NCI-H1417 (cell line): ENCODE measurements at regions not wholly inside any gene's neighbourhood (a gene's known extent, or its start where the extent isn't known, plus 50 kb on each side); places are given as distances from the start of the nearest gene placed in this dataset.
"Not testable (repeated sequence)": the region's sequence is repeated elsewhere in the genome, so short reads cannot be mapped to it uniquely, and the experiment has no call there.

Source experiments
- DNase-seq, 3 experiments: peaks; one replicate each; lab custom pipeline; 2025; lab: John Stamatoyannopoulos, UW

GRCh38 chr7:23887660-23888059 lies 177.6 kb downstream of the STK31 start:
- no peak for DNase-seq

- DNase-seq, result no peak
These were observed 178.9 kb downstream of the STK31 start for GRCh38 chr7:23888958-23889357.

- no peak for DNase-seq
These were observed 179.5 kb downstream of the STK31 start for GRCh38 chr7:23889566-23889965.

- no peak for DNase-seq
These were observed 182.0 kb downstream of the STK31 start for GRCh38 chr7:23892019-23892418.

- peak in 1 of 3 experiments; percentile 25 for DNase-seq
These were observed 183.3 kb downstream of the STK31 start for GRCh38 chr7:23893176-23893941.

GRCh38 chr7:23893942-23894891 lies 184.2 kb downstream of the STK31 start:
- no peak for DNase-seq

- DNase-seq, result no peak
These were observed 185.0 kb downstream of the STK31 start for GRCh38 chr7:23894892-23895569.

GRCh38 chr7:23895666-23896096 lies 185.7 kb downstream of the STK31 start:
- DNase-seq, result no peak

GRCh38 chr7:23898619-23899018 lies 188.6 kb downstream of the STK31 start:
- DNase-seq, result peak in 2 of 3 experiments; percentile 9 to 32

GRCh38 chr7:23904901-23905300 lies 194.9 kb downstream of the STK31 start:
- DNase-seq, result not testable (repeated sequence)

GRCh38 chr7:23907012-23907411 lies 197.0 kb downstream of the STK31 start:
- no peak for DNase-seq

GRCh38 chr7:23909426-23909825 lies 199.4 kb downstream of the STK31 start:
- no peak for DNase-seq

GRCh38 chr7:23912065-23912464 lies 202.0 kb downstream of the STK31 start:
- DNase-seq, result no peak

- no peak for DNase-seq
These were observed 203.0 kb downstream of the STK31 start for GRCh38 chr7:23913016-23913415.

- DNase-seq, result no peak
These were observed 205.2 kb downstream of the STK31 start for GRCh38 chr7:23915236-23915635.

GRCh38 chr7:23918286-23918685 lies 208.3 kb downstream of the STK31 start:
- no peak for DNase-seq

GRCh38 chr7:23918856-23919255 lies 208.8 kb downstream of the STK31 start:
- no peak for DNase-seq

- peak in 1 of 3 experiments; percentile 57 for DNase-seq
These were observed 215.1 kb downstream of the STK31 start for GRCh38 chr7:23925088-23925487.

GRCh38 chr7:23927709-23928417 lies 217.8 kb downstream of the STK31 start:
- DNase-seq, result no peak

GRCh38 chr7:23928418-23928775 lies 218.4 kb downstream of the STK31 start:
- no peak for DNase-seq

GRCh38 chr7:23930312-23930711 lies 220.3 kb downstream of the STK31 start:
- peak in 2 of 3 experiments; percentile 13 to 52 for DNase-seq

- no peak for DNase-seq
These were observed 221.6 kb downstream of the STK31 start for GRCh38 chr7:23931633-23932032.
